B cell (primary cell): ENCODE measurements at regions not wholly inside any gene's neighbourhood (a gene's known extent, or its start where the extent isn't known, plus 50 kb on each side); places are given as distances from the start of the nearest gene placed in this dataset.

Source experiments
- EZH2 ChIP-seq: IDR thresholded peaks from 2 replicates; pipeline ENCODE4 v1.6.1; 2012; ENCODE audit warnings: borderline replicate concordance, low read depth, mild to moderate bottlenecking, moderate library complexity, low read length; ENCODE audit not compliant: insufficient read depth, poor library complexity, severe bottlenecking
- TF ChIP-seq, protein P1 (sequence below): fragments of 200-600 bp; IDR thresholded peaks from one replicate; pipeline ENCODE4 v1.8.0; 2022; ENCODE audit warnings: antibody characterized with exemption, mild to moderate bottlenecking

DNA sequence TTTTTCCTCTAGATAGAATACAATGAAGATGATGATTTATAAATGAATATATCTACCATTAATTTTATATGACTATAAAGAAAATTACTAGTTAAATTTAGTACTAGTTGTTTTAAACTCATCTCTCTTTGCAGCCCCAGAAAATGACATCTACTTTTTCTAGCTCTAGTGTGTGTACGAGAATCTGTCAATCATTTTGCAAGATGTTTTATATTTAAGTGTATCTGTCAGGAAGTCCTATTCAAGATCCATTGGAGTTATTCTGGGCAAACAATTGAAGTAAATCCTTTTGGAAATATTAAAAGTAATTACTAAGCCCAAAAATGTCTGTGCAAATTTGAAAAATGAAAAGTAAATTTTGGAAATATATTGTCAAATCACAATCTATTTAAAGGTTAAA, 144.3 kb upstream of the PCDH9 start:
- TF ChIP-seq, protein P1, sequence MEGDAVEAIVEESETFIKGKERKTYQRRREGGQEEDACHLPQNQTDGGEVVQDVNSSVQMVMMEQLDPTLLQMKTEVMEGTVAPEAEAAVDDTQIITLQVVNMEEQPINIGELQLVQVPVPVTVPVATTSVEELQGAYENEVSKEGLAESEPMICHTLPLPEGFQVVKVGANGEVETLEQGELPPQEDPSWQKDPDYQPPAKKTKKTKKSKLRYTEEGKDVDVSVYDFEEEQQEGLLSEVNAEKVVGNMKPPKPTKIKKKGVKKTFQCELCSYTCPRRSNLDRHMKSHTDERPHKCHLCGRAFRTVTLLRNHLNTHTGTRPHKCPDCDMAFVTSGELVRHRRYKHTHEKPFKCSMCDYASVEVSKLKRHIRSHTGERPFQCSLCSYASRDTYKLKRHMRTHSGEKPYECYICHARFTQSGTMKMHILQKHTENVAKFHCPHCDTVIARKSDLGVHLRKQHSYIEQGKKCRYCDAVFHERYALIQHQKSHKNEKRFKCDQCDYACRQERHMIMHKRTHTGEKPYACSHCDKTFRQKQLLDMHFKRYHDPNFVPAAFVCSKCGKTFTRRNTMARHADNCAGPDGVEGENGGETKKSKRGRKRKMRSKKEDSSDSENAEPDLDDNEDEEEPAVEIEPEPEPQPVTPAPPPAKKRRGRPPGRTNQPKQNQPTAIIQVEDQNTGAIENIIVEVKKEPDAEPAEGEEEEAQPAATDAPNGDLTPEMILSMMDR: no peak
- TF ChIP-seq EZH2: no peak
